ENCODE measurements at regions not wholly inside any gene's neighbourhood (a gene's known extent, or its start where the extent isn't known, plus 50 kb on each side); places are given as distances from the start of the nearest gene placed in this dataset.

GRCh38 chr4:30632751-30633150 is 87.4 kb upstream of the PCDH7 start:
- no peak for DNase-seq (ENCODE audit: low read depth, low spot score)
- CTCF ChIA-PET, result no interaction called here
- no peak for TF ChIP-seq CTCF (IDR thresholded peaks at IDR 0.05; ENCODE audit: insufficient read depth, low read length, missing control alignments)
- H3K4me3 ChIP-seq (ENCODE audit: low read depth, low read length), result no peak overlapping the region
- POLR2A ChIA-PET, result no interaction called here

- POLR2A ChIA-PET, result no interaction called here
- no peak for DNase-seq (ENCODE audit: low read depth, low spot score)
- CTCF ChIA-PET, result no interaction called here
- TF ChIP-seq CTCF (IDR thresholded peaks at IDR 0.05; ENCODE audit: insufficient read depth, low read length, missing control alignments), result no peak
- H3K4me3 ChIP-seq (ENCODE audit: low read depth, low read length), result no peak overlapping the region
These were observed 78.8 kb upstream of the PCDH7 start for GRCh38 chr4:30641345-30641744.

GRCh38 chr4:30642567-30642966 is 77.6 kb upstream of the PCDH7 start:
- ChIA-PET CTCF (no interaction called here), POLR2A (no interaction called here)
- no peak for DNase-seq (ENCODE audit: low read depth, low spot score)
- TF ChIP-seq CTCF (IDR thresholded peaks at IDR 0.05; ENCODE audit: insufficient read depth, low read length, missing control alignments), result no peak
- no peak overlapping the region for H3K4me3 ChIP-seq (ENCODE audit: low read depth, low read length)

GRCh38 chr4:30653291-30653690 is 66.9 kb upstream of the PCDH7 start:
- TF ChIP-seq CTCF (IDR thresholded peaks at IDR 0.05; ENCODE audit: insufficient read depth, low read length, missing control alignments), result no peak
- DNase-seq (ENCODE audit: low read depth, low spot score), result no peak
- H3K4me3 ChIP-seq (ENCODE audit: low read depth, low read length), result no peak overlapping the region
- POLR2A ChIA-PET, result no interaction called here
- CTCF ChIA-PET, result no interaction called here

GRCh38 chr4:30656828-30657227 is 63.3 kb upstream of the PCDH7 start:
- no peak for DNase-seq (ENCODE audit: low read depth, low spot score)

GRCh38 chr4:30667919-30668318 is 52.2 kb upstream of the PCDH7 start:
- H3K4me3 ChIP-seq (ENCODE audit: low read depth, low read length), result no peak overlapping the region
- no peak for TF ChIP-seq CTCF (IDR thresholded peaks at IDR 0.05; ENCODE audit: insufficient read depth, low read length, missing control alignments)
- ChIA-PET POLR2A (no interaction called here), CTCF (no interaction called here)
- DNase-seq (ENCODE audit: low read depth, low spot score), result no peak

More at GRCh38 chr4:30656828-30657227, 63.3 kb upstream of the PCDH7 start:
- ChIA-PET POLR2A (no interaction called here), CTCF (no interaction called here)
- no peak overlapping the region for H3K4me3 ChIP-seq (ENCODE audit: low read depth, low read length)
- no peak for TF ChIP-seq CTCF (IDR thresholded peaks at IDR 0.05; ENCODE audit: insufficient read depth, low read length, missing control alignments)
